Stimulated activated CD4-positive, alpha-beta T cell treated with anti-CD3 and anti-CD28 coated beads, Interleukin-4, amount 100 ng/mL, for 1 hour (primary cell): ENCODE measurements at regions not wholly inside any gene's neighbourhood (a gene's known extent, or its start where the extent isn't known, plus 50 kb on each side); places are given as distances from the start of the nearest gene placed in this dataset.
A peak's percentile ranks its signal among the peaks of the same experiment; 100 is the strongest.

Experiments
- DNase-seq: peaks from one replicate; pipeline ENCODE4 v3.0.0-alpha.2; 2020

DNA sequence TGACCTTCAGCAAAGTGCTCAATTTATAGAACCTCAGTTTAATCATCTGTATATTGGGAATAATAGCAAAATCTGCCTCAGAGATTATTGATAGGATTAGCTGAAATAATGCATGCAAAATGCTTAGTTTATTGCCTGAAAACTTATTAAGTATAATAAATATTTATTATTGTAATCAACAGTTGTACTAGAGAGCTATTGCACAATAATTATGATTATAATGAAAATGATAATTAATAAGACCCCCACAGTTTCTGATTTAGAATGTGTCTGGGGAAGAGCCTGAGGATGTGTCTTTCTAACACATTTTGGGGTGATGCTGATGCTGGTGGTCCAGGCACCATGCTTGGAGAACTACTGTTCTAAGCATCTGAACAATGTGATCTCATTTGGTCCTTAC, 419.6 kb downstream of the NPIPA7 start:
- DNase-seq, result no peak

DNA sequence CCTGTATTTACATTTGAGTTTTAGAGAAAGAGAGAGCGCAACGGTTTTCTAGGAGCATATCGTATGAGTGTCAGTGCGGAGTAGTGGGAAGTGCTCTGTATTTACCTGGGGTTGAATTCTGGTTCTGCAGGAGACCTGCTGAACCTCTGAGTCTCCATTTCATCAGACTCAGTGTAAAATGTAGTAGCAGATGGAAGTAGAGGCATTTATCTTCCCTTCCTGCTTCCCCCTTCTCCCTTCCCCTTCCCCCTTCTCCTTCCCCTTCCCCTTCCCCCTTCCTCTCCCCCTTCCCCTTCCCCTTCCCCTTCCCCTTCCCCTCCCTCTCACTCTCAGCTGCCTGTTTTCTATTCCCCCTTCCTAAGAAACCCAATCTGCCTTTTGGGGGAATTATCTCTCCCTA, 426.9 kb downstream of the NPIPA7 start:
- DNase-seq, result no peak

DNA sequence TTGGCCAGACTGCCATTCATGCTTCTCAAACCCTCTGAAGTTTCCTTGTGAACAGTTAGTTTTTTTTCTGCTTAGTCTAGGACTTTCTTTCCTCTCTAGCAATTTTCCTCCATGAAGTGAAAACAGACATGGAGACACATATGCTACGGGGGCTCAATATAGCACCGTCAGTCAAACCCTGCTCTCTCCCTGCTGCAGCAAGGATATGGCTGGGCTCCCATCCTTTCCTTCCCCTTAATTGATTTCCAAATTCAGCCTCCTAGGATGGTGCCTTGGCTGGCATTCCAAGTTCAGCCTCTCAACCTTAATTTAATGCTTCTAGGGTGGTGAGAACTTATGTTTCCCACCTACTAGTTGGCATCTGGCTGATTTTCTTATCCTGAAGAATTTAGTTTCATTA, 436.7 kb downstream of the NPIPA7 start:
- no peak for DNase-seq

DNA sequence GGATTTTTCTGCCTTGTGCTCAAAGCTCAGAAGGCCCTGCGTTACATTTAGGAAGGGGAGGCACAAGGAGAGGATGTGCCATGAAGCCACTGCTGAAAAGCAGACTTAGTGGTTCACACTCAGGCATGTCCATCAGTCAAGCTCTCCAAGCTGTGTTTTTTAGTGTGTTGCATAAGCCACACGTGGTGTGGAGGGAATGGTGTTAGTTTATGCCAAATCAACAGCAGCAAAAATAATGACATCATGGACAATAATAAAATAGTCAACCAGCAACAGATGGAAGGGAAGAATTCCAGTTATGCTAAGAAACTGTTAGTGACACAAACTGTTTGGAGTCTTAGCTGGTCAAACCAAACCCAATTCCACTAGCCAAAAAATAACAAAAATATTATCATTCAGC, 438.3 kb downstream of the NPIPA7 start:
- no peak for DNase-seq

DNA sequence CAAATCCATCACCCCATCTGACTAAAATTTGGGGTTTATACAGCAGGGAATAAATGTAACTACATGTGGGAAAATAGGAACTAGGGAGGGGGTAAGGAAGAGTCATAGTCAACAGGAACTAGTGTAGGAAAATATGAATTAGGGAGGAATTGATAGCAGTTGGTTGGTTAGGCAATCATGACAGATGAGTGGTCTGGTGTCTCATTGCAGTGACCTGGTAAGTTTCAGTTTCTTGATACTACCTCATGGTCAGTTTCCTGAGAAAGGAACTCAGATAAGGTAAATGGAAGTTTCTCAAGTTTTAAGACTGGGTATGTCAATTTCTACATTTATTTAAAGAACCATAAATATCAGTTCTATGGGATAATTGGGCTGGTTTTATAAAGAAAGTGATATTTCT, 442.3 kb downstream of the NPIPA7 start:
- no peak for DNase-seq

DNA sequence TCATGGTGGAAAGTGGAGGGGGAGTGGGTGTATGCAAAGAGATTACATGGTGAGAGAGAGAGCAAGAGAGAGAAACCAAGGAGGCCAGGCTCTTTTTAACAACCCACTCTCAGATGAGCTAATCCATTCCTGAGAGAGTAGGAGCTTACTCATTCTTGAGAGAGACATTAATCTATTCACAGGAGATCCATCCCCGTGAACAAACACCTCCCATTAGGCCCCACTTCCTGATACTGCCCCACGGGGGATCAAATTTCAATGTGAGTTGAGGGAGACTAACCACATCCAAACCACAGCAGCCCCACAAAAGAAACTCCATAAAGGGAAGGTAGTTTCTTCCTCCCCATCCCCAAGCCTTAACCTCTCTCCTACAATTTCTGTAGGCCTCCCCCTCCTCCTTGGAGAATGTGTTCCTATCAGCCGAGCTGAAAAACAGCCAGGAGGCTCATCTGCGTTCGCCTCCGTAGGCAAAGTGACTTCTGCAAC, 450.0 kb downstream of the NPIPA7 start:
- DNase-seq, result no peak

DNA sequence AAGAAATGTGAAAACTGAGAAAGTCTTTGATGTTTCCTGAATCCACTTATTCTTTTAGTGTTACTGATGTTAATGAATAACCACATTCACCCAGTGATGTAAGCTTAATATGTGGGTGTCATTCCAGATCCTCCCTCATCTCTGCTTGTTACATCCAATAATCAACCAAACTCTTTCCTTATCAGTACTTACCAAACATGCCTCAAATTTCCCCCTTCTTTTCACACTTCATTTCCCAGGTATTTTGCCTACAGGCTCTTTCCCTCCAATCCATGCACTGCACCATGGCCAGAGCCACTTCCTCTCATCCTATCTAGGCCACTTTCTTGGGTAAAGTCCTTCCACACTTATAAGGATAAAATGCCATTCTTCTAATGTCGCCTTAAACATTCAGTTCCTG, 451.5 kb downstream of the NPIPA7 start:
- no peak for DNase-seq

DNA sequence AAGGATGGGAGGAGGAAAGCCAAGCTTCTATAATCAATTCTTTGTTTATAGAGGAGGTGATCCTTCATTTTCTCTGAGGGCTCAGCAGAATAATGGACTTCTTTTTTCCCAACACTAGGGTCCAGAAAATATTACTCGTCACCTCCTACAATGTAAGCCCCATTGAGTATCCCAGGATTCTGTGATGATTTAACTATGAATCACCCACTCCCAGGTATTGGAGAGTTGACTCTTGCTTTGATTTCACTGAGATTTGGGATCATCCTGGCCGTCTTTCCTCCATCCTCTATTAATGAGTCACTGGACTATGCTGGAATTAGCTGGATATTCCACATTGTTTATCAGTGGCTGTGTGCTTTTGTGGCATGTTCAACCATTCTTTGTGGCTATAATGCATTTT, 452.0 kb downstream of the NPIPA7 start:
- DNase-seq, result no peak

DNA sequence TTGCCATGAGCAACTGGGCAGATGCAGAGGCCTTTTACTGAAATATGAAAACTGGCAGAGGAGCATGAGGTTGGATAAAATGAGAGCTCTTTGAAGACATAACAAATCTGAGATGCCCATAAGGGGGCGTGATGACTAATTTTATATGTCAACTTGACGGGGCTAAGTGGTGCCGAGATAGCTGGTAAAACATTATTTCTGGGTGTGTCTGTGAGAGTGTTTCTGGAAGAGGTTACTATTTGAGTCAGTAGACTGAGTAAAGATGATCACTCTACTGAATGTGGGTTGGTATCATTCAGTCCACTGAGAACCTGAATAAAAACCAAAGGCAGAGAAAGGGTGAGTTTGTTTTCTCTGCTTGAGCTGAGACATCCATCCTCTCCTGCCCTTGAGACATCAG, 454.2 kb downstream of the NPIPA7 start:
- no peak for DNase-seq

DNA sequence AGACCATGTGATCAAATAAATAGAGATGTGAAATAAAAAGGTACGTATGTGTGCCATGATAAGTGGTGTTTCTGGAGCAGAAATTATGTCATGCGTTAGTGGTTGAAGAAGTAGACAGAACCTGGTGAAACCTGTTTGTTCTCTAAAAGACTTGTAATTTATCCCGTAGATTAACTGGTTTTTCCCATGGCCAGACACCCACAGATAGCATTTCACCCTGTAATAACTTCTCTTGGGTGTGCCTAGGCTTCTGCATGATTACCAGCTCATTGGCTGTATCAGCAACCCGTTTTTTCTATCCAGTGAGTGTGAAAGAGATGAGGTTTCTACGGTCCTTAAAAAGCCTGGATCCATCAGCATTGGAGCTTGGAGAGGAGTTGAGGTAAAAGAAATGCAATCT, 471.3 kb downstream of the NPIPA7 start:
- DNase-seq, result no peak

DNA sequence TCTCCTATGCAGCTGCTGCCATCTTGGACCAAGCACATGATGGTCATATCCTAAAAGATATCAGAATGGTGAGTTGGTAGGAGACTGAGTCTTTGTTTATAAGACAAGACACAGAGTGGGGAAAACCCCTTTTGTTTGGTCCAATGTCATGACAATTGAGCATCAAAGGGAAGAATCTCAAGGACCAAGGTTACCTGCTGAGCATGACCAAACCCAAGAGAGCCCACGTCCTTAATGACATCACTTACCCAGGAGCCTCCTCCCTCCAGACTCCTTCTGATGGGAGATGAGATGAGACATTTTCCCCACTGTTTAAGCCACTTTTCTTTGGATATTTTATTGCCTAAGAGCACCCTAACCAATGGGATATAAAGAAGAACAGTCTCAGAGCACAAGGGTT, 478.1 kb downstream of the NPIPA7 start:
- no peak for DNase-seq

DNA sequence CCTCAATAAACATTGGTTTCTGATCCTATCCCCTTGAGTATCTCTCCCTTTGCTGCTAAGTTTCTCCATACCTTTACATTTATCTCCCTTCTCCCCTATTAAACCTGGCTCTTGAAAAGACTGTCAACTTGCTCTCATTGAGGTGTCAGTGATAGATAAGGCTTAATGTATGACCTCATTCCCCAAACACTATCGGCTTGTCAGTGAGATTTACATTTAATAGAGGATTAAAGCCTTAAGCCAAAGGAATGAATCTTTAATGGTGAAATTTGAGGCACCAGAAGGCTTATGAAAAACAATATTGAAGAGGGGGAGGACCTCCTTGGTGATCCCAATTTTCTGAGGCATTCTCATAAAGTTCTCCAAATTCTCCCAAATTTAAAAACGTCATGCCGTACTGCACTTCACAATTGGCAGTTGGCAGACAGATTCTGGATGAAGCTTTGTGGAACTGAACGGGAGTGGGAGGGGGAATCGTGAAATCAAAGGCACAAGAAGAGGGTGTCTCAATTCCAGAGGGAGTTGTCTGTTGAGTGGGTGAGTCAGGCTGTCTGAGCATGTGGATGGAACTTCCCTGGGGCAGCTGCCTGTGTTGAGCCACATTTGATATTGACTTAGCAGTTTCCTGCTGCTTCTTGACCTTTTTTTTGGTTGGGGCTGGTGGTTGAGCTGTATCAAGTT, 478.8 kb downstream of the NPIPA7 start:
- DNase-seq, result no peak

DNA sequence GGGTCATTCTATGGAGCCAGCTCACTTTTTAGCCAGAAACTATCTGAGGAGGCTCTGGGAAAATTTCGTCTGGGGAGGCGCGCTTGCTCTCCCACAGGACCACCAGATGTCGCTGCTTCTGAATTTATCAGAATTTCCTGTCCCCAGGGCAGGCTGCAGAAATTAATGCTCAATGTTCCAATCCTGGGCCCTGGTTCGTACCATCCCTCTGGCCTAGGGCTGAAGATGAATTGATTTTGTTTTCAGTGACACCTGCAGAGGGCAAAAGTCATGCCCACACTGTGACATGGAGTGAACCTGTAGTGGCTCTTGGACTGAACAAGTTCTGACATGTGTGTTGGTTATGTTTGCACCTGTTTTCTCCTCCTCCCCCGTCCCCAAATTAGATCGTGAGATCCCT, 482.6 kb downstream of the NPIPA7 start:
- peak; percentile 47 for DNase-seq

DNA sequence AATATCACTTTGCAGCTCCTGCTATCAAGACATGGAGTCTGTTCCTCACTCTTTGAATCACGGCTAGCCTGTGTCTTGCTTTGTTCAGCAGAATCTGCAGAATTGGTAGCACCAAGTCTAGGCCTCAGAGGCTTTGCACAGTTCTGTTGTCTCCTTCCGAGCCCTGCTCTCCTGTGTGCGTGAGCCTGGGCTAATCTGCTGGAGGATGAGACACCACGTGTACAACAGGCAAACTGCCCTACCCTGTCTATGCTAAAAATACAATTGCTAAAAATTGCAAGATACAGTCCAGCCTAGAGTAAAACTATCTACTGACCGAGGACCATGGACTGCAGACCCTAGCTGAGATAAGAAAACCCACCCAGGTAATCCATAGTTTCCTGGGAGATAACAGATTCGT, 484.7 kb downstream of the NPIPA7 start:
- no peak for DNase-seq

DNA sequence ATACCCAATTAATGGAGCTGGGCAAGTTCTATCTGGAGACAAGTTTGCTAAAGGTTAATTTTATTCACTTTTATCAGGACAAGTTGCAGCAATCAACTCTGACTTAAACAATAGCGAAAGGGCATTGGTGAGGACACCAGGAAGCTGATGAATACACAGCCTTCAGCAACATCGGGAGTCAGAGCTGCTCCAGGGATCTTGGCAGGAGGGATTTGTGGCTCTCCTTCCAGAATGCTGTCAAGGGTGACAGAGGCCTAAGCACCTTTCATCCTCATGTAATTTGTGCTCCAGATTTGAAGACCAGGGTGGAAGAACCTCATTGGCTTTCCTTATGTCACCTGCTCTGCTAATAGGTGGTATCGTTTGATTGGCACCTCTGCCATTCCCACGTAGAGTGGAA, 485.6 kb downstream of the NPIPA7 start:
- no peak for DNase-seq

DNA sequence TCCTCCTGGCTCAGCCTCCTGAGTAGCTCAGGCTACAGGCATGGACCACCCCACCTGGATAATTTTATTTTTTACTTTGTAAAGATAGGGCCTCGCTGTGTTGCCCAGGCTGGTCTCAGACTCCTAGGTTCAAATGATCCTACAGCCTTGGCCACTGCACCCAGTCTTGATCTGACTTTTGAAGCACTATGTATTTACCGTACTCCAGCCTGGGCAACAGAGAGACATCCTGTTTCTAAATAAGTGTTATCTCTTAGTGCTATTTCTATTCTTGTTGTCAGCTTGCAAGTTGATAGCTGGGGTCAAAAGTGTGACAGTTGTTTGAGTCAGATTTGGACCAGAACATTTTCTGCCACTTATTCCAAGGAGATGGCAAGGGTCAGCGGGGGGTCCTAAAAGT, 486.4 kb downstream of the NPIPA7 start:
- no peak for DNase-seq

DNA sequence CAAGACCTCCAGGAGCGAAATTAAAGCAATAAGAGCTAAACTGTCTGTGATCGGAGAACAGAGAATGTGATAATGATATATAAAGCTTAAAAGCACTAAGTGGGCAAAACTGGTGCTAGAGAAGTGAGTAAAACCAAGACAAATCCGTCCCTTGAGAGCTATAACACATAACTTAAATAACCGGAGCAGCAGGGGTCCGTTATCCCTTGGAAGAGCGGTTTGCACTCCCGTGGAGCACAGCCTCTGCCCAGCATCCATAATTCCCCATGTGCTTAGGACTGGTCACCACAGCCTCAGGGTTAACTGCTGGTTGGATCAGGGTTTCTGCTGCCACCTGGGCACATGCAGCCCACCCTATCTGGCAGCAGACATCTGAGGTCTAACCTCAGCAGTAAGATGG, 489.0 kb downstream of the NPIPA7 start:
- DNase-seq, result no peak

DNA sequence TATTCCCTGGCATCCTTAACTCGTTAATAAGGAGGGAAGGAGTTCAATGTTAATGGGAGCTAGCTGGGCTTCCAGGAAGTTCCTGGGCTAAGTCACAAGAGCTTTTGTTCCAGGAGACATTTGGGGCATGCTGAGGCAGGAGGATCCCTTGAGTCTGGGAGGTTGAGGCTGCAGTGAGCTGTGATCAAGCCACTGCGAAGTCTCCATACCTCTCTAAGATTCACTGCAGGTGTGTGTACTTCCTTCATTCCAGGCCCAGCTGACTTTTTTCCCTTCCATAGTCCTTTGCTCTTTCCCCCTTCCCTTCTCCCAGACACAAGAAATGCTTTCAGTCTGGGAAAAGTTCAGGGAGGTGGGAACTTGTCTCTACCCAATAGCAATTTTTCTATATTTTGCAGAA, 489.8 kb downstream of the NPIPA7 start:
- DNase-seq, result no peak

DNA sequence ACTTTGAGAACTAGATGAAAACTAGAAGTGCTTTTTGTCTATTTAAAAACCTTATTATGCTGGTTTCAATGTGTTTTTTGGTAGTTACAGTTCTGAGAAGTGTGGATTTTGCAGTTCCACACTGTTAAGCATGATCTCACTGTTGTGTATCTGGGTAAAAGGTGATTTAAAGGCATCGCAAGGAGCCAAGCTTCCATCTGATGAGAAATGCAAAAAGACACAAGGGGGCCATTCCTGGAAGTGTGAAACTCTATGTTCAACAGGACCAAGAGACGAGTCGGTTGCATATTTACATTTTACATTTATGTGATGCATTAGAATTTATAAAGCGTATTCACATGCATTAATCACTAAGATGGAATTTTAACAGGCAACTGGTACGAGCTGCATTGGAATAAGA, 490.8 kb downstream of the NPIPA7 start:
- DNase-seq, result no peak

DNA sequence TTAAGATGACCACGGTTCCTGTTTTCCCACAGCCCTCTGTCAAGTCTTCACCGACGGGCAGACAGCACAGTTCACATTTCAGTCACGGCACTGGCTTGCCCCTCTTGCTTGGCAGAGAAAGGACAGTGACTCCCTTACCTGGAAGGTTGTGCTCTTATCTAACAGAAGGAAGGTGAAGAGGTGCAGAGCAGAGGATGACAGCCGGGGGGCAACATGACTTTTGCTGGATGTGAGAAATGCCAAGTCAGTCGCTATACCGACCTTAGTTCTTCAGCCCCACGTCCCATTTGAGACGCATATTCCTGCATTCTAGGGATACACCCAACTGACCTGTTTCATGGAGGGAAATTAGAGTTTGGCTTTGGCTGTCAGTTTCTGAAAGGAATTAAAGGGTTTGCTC, 492.3 kb downstream of the NPIPA7 start:
- no peak for DNase-seq

DNA sequence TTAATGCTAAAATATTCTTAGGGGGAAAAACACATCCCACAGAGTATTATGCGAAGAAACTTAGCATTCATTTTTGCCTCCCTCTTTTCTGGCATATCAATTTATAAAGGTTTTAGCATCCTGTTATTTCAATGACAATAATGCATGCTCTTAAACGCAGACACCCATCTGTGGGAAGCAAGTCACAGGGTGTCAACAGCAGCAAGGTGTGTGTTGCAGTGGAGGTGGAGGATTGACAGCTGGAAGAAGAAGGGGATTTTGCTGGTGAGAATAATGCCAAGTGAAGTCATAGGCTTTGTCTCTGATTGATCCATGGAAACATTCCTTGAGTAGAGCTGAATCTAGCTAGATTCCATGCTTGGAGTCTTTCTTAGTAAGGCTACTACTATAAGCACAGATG, 498.1 kb downstream of the NPIPA7 start:
- DNase-seq, result no peak

DNA sequence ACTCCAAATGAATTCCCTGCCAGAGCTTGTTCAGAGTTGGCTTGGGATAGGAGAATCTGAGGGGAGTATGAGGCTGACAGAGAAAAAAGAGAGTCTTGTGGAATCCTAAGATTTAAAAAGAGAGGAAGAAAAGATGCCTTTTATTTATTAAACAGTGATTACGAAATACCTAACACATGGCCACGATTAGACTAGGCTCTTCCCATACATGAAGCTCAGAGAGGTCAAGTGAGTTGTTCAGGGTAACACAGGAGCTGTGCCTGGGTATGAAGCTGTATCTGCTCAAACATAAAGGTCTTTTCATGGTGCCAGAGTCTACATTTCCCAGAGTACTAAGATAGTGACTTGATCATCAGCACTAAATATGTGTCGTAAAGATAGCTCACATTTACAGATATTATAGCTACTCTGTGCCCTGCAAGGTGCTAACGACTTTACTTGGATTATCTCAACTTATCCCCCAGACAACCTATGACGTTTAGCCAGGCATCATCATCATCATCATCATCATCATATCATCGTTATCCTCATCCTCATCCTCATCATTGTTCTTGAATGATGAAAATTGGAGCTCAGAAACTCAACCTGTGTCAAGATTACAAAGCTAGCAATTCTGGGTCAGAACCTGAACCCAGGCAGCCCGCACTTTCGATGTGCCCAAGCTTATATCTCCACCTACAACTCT, 500.8 kb downstream of the NPIPA7 start:
- DNase-seq, result no peak

DNA sequence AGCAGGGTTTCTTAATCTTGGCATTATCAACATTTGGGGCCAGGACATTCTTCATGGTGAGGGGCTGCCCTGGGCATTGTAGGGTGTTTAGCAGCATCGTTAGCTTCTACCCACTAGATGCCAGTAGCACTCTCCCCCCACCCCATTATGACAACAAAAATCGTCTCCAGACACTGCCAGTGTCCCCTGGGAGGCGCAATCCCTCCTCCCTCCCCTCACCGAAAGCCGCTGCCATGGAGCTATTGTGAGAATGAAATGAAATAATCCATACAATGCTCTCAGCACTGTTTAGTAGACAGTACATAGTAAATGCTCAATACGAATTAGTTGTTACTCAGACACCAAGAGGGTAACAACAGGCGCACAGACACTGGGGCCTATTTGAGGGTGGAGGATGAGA, 502.9 kb downstream of the NPIPA7 start:
- DNase-seq, result no peak

DNA sequence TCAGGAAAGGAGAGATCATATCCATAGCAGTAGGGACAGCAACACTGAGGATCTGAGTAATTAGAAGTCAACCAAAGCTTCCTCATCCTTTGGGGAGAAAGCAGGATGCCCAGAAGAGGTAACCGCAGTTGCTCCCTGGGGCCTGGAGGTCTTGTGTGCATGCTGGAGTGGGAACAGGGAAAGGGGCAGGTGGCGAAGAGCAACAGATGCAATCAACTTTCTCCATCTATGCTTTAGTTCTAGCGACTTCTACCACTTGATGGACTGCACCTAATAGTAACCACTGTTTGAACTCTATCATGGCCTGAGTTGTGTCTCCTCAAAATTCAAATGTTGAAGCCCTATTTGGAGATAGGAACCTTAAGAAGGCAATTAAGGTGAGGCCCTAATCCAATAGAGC, 503.8 kb downstream of the NPIPA7 start:
- no peak for DNase-seq

DNA sequence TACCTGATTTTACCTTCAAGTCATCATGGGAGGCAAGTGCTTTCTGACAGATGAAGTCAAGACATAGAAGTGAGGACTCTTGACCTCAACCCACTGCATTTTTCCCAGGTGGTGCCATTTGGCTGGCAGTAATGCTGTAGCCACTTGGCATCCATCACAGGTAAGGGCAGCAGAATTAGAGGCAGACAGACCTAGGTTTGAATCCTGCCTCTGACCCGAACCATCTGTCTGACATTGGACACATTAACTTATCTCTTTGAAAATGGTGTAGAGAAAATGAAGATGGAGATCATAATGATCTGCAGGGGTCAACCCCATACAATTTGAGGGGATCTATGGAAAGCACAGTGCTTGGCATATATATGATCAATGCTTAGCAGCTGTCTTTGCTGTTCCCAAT, 505.5 kb downstream of the NPIPA7 start:
- no peak for DNase-seq
